GM12891 (cell line): ENCODE measurements at regions not wholly inside any gene's neighbourhood (a gene's known extent, or its start where the extent isn't known, plus 50 kb on each side); places are given as distances from the start of the nearest gene placed in this dataset.

Experiments used
- PAX5 ChIP-seq: IDR thresholded peaks from 2 replicates; pipeline ENCODE4 v1.6.1; 2011; ENCODE audit warnings: low read length, moderate library complexity, mild to moderate bottlenecking; ENCODE audit not compliant: insufficient read depth, severe bottlenecking
- POLR2A ChIP-seq: IDR thresholded peaks from 2 replicates; pipeline ENCODE4 v1.6.1; 2011; ENCODE audit warnings: low read depth, low read length, control low read depth
- POLR2AphosphoS5 ChIP-seq: IDR thresholded peaks from 2 replicates; pipeline ENCODE4 v1.6.1; 2011; ENCODE audit warnings: low read depth, low read length, control low read depth
- SPI1 ChIP-seq: IDR thresholded peaks from 2 replicates; pipeline ENCODE4 v1.6.1; 2011; ENCODE audit warnings: low read depth, low read length, control low read depth
- TAF1 ChIP-seq: IDR thresholded peaks from 2 replicates; pipeline ENCODE4 v1.6.1; 2011; ENCODE audit warnings: low read depth, low read length, control low read depth

DNA sequence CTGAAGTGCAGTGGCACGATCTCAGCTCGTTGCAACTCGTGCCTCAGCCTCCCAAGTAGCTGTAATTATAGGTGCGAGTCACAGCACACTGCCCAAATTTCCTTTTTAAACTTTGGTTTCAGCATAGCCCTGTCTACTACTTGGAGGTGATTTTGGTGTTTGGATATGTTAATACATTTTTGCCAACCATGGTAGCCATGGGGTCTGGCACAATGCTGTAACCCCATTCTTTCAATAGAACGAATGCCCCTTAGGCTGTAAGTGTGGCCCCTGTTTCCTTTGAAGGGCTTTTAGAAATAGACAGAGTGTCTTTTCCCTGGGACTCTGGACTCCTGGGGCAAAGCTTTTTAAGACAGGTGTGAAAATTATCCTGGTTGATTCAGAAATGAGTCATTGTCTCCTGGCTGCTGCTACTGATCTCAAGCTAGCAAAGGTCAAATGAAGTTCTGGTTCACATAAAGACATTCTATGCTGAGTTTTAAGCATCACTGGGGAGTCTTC, 141.1 kb upstream of the RUNX1 start:
- TF ChIP-seq POLR2AphosphoS5, result no peak
- TF ChIP-seq POLR2A, result no peak
- no peak for TF ChIP-seq TAF1
- no peak for TF ChIP-seq PAX5
- no peak for TF ChIP-seq SPI1
